H9 (cell line): ENCODE measurements at regions not wholly inside any gene's neighbourhood (a gene's known extent, or its start where the extent isn't known, plus 50 kb on each side); places are given as distances from the start of the nearest gene placed in this dataset.

Experiments used
- DNase-seq: peaks from one replicate; pipeline ENCODE4 v3.0.0-alpha.2; 2017
- H2AFZ ChIP-seq: one replicate; pipeline ENCODE4 v1.6.1; 2013; ENCODE audit warnings: mild to moderate bottlenecking, low read length, control low read depth, moderate library complexity
- H2AK5ac ChIP-seq: 2 replicates; pipeline ENCODE4 v1.6.1; 2013; ENCODE audit warnings: low read length, control low read depth, mixed read lengths; ENCODE audit not compliant: insufficient read length
- H2BK120ac ChIP-seq: one replicate; pipeline ENCODE4 v1.6.1; 2013; ENCODE audit warnings: low read depth, mild to moderate bottlenecking, low read length, control low read depth, inconsistent platforms; ENCODE audit not compliant: poor library complexity, severe bottlenecking
- H2BK12ac ChIP-seq: 2 replicates; pipeline ENCODE4 v1.6.1; 2013; ENCODE audit warnings: low read length, control low read depth, mixed read lengths, low read depth; ENCODE audit not compliant: insufficient read length
- H2BK15ac ChIP-seq: 2 replicates; pipeline ENCODE4 v1.6.1; 2013; ENCODE audit warnings: low read depth, low read length, control low read depth
- H2BK20ac ChIP-seq: one replicate; pipeline ENCODE4 v1.6.1; 2013; ENCODE audit warnings: low read depth, mild to moderate bottlenecking, low read length, control low read depth, inconsistent platforms; ENCODE audit not compliant: poor library complexity, severe bottlenecking
- H2BK5ac ChIP-seq: 2 replicates; pipeline ENCODE4 v1.6.1; 2013; ENCODE audit warnings: low read length, control low read depth, mixed read lengths; ENCODE audit not compliant: insufficient read length
- H3K14ac ChIP-seq: 2 replicates; pipeline ENCODE4 v1.6.1; 2013; ENCODE audit warnings: low read length, control low read depth; ENCODE audit not compliant: insufficient read depth
- H3K18ac ChIP-seq: 2 replicates; pipeline ENCODE4 v1.6.1; 2013; ENCODE audit warnings: low read depth, mild to moderate bottlenecking, mixed read lengths, low read length, control low read depth; ENCODE audit not compliant: insufficient read length
- H3K23ac ChIP-seq: 2 replicates; pipeline ENCODE4 v1.6.1; 2013; ENCODE audit warnings: low read length, control low read depth, mixed read lengths, low read depth; ENCODE audit not compliant: insufficient read length
- H3K23me2 ChIP-seq: 2 replicates; pipeline ENCODE4 v1.6.1; 2013; ENCODE audit warnings: low read depth, mild to moderate bottlenecking, mixed read lengths, low read length, control low read depth; ENCODE audit not compliant: insufficient read length, poor library complexity, severe bottlenecking
- H3K27ac ChIP-seq: 2 replicates; pipeline ENCODE4 v1.5.1; 2013; ENCODE audit warnings: low read length, control low read depth, mixed read lengths, low read depth; ENCODE audit not compliant: insufficient read length
- H3K27me3 ChIP-seq: 2 replicates; pipeline ENCODE4 v1.6.1; 2013; ENCODE audit warnings: low read length, control low read depth, inconsistent platforms; ENCODE audit not compliant: insufficient read depth
- H3K4ac ChIP-seq: 2 replicates; pipeline ENCODE4 v1.6.1; 2013; ENCODE audit warnings: low read depth, mild to moderate bottlenecking, control low read depth, inconsistent platforms, low read length, moderate library complexity
- H3K4me1 ChIP-seq: 2 replicates; pipeline ENCODE4 v1.6.1; 2013; ENCODE audit warnings: low read length, control low read depth, inconsistent platforms; ENCODE audit not compliant: insufficient read depth
- H3K4me2 ChIP-seq: 2 replicates; pipeline ENCODE4 v1.6.1; 2013; ENCODE audit warnings: low read length, control low read depth, mixed read lengths; ENCODE audit not compliant: insufficient read length, insufficient read depth
- H3K56ac ChIP-seq: 2 replicates; pipeline ENCODE4 v1.6.1; 2013; ENCODE audit warnings: low read depth, mild to moderate bottlenecking, mixed read lengths, low read length, control low read depth; ENCODE audit not compliant: insufficient read length
- H3K79me1 ChIP-seq: 2 replicates; pipeline ENCODE4 v1.6.1; 2013; ENCODE audit warnings: low read depth, mild to moderate bottlenecking, moderate library complexity, low read length, control low read depth, inconsistent platforms; ENCODE audit not compliant: insufficient read depth, poor library complexity, severe bottlenecking
- H3K79me2 ChIP-seq: 2 replicates; pipeline ENCODE4 v1.6.1; 2013; ENCODE audit warnings: low read length, control low read depth, inconsistent platforms; ENCODE audit not compliant: insufficient read depth
- H3K9ac ChIP-seq: 2 replicates; pipeline ENCODE4 v1.6.1; 2013; ENCODE audit warnings: low read length, control low read depth, mixed read lengths; ENCODE audit not compliant: insufficient read length; ENCODE audit errors: extremely low read depth
- H3K9me3 ChIP-seq: one replicate; pipeline ENCODE4 v1.6.1; 2013; ENCODE audit warnings: low read depth, low read length, inconsistent platforms; ENCODE audit not compliant: control insufficient read depth
- H3T11ph ChIP-seq: one replicate; pipeline ENCODE4 v1.6.1; 2013; ENCODE audit warnings: mild to moderate bottlenecking, low read length, control low read depth, inconsistent platforms
- H4K20me1 ChIP-seq: one replicate; pipeline ENCODE4 v1.6.1; 2013; ENCODE audit not compliant: control insufficient read depth, insufficient read length, insufficient read depth
- H4K5ac ChIP-seq: 2 replicates; pipeline ENCODE4 v1.6.1; 2013; ENCODE audit warnings: low read depth, mild to moderate bottlenecking, mixed read lengths, low read length, control low read depth; ENCODE audit not compliant: insufficient read length
- H4K8ac ChIP-seq: replicated peaks from 2 replicates; pipeline ENCODE4 v1.6.1; 2013; ENCODE audit warnings: low read length, control low read depth, mixed read lengths, low read depth; ENCODE audit not compliant: insufficient read length
- H4K91ac ChIP-seq: 2 replicates; pipeline ENCODE4 v1.6.1; 2013; ENCODE audit warnings: low read depth, mild to moderate bottlenecking, moderate library complexity, mixed read lengths, low read length, control low read depth; ENCODE audit not compliant: insufficient read length
- H3K27ac Mint-ChIP-seq, 3 experiments: 2 replicates in 2 of 3; 3 replicates in 1 of 3; pipeline ENCODE4 v1.8.0; 2020 to 2021; ENCODE audit warnings: mixed read lengths in 3 of 3, mild to moderate bottlenecking in 1 of 3, moderate library complexity in 1 of 3
- H3K27me3 Mint-ChIP-seq: 2 replicates; pipeline ENCODE4 v1.8.0; 2021; ENCODE audit warnings: low read depth, mild to moderate bottlenecking, moderate library complexity, mixed read lengths
- H3K36me3 Mint-ChIP-seq, 3 experiments: 2 replicates in 2 of 3; 3 replicates in 1 of 3; pipeline ENCODE4 v1.8.0; 2020 to 2021; ENCODE audit warnings: low read depth in 3 of 3, mixed read lengths in 3 of 3; ENCODE audit not compliant: insufficient read depth in 1 of 3
- H3K4me1 Mint-ChIP-seq, 2 experiments: 2 replicates each; pipeline ENCODE4 v1.8.0; 2020; ENCODE audit warnings: mixed read lengths in 2 of 2
- H3K4me3 Mint-ChIP-seq, 2 experiments: 2 replicates in 1 of 2; 3 replicates in 1 of 2; pipeline ENCODE4 v1.8.0; 2020 to 2021; ENCODE audit warnings: mild to moderate bottlenecking in 2 of 2, mixed read lengths in 2 of 2, moderate library complexity in 1 of 2
- H3K9me3 Mint-ChIP-seq, 2 experiments: 2 replicates in 1 of 2; 3 replicates in 1 of 2; pipeline ENCODE4 v1.8.0; 2020; ENCODE audit warnings: mild to moderate bottlenecking in 2 of 2, mixed read lengths in 2 of 2, moderate library complexity in 1 of 2
- CTCF ChIP-seq: fragments of 200-600 bp; sonication (generic); conservative IDR thresholded peaks from 3 replicates; pipeline ENCODE4 v1.8.0; 2021; ENCODE audit warnings: antibody characterized with exemption, mild to moderate bottlenecking

GRCh38 chrX:56462389-56462788 lies 101.0 kb upstream of the UBQLN2 start:
- H3K4ac ChIP-seq = no peak overlapping the region
- Mint-ChIP-seq H3K9me3 (peaks cover 74 to 90% of the 10 kb centered on the region in 2 experiments), H3K4me1 (no peaks in the 10 kb centered on the region), H3K4me3 (no peak overlapping the region), H3K27me3 (peaks cover 4% of the 10 kb centered on the region), H3K27ac (no peak overlapping the region), H3K36me3 (peaks cover 0 to 3% (median 2%) of the 10 kb centered on the region in 3 experiments; a peak in 3 of 7 replicates)
- H3K27me3 ChIP-seq = no peaks in the 10 kb centered on the region
- no peak overlapping the region for H2BK15ac ChIP-seq
- no peaks in the 10 kb centered on the region for H3K23me2 ChIP-seq
- no peak overlapping the region for H2BK12ac ChIP-seq
- no peak overlapping the region for H4K91ac ChIP-seq
- H4K5ac ChIP-seq = no peak overlapping the region
- DNase-seq = no peak
- H3K79me1 ChIP-seq = no peaks in the 10 kb centered on the region
- H3K9ac ChIP-seq = no peak overlapping the region
- H2BK5ac ChIP-seq = no peak overlapping the region
- H3K27ac ChIP-seq = no peak overlapping the region
- no peak overlapping the region for H3K23ac ChIP-seq
- H4K20me1 ChIP-seq = no peaks in the 10 kb centered on the region
- no peak overlapping the region for H2BK120ac ChIP-seq
- H3K4me1 ChIP-seq = no peaks in the 10 kb centered on the region
- H2AK5ac ChIP-seq = no peak overlapping the region
- H3K56ac ChIP-seq = no peak overlapping the region
- no peaks in the 10 kb centered on the region for H3K79me2 ChIP-seq
- no peak overlapping the region for H3K14ac ChIP-seq
- H2BK20ac ChIP-seq = no peak overlapping the region
- H3K18ac ChIP-seq = no peak overlapping the region
- no peak overlapping the region for H3K4me2 ChIP-seq
- H4K8ac ChIP-seq = no peak overlapping the region
- H2AFZ ChIP-seq = no peak overlapping the region
- peaks cover 24% of the 10 kb centered on the region for H3K9me3 ChIP-seq
- H3T11ph ChIP-seq = no peak overlapping the region
- TF ChIP-seq CTCF = no peak
